ENCODE measurements at regions not wholly inside any gene's neighbourhood (a gene's known extent, or its start where the extent isn't known, plus 50 kb on each side); places are given as distances from the start of the nearest gene placed in this dataset.

GRCh38 chr9:30459156-30459555, 1925.3 kb upstream of the ACO1 start:
- TF ChIP-seq YY1 (IDR thresholded peaks at IDR 0.05; ENCODE audit: insufficient read depth, insufficient read length) (no peak), ZNF274 (IDR thresholded peaks at IDR 0.05; ENCODE audit: low read depth, low read length) (no peak)

Data from NT2/D1 (cell line).